GM23338 (cell line): ENCODE measurements at regions not wholly inside any gene's neighbourhood (a gene's known extent, or its start where the extent isn't known, plus 50 kb on each side); places are given as distances from the start of the nearest gene placed in this dataset.

Experiments
- ATAC-seq: fragments of 200-7000 bp; cut with Tn5 transposase; 3 replicates; pipeline ENCODE4 v1.9.1; 2020
- DNase-seq: peaks from one replicate; pipeline ENCODE4 v3.0.0-alpha.2; 2015; ENCODE audit warnings: low spot score
- H2AFZ ChIP-seq: fragments of 200-600 bp; sonication (generic); 2 replicates; pipeline ENCODE4 v1.8.0; 2016; ENCODE audit warnings: antibody characterized with exemption, mild to moderate bottlenecking, moderate library complexity
- H3F3A ChIP-seq: fragments of 200-600 bp; sonication (generic); replicated peaks from 2 replicates; pipeline ENCODE4 v1.8.0; 2017; ENCODE audit warnings: antibody characterized with exemption, mixed run types, low read depth
- H3K27ac ChIP-seq: fragments of 200-600 bp; sonication (generic); 2 replicates; pipeline ENCODE4 v1.6.1; 2016; ENCODE audit warnings: low read depth
- H3K27me3 ChIP-seq: fragments of 200-600 bp; sonication (generic); 2 replicates; pipeline ENCODE4 v1.8.0; 2016; ENCODE audit warnings: mild to moderate bottlenecking, mixed run types, moderate library complexity; ENCODE audit not compliant: insufficient read depth
- H3K36me3 ChIP-seq: fragments of 200-600 bp; sonication (generic); 2 replicates; pipeline ENCODE4 v1.8.0; 2016; ENCODE audit warnings: mild to moderate bottlenecking; ENCODE audit not compliant: insufficient read depth
- H3K4me1 ChIP-seq: fragments of 200-600 bp; sonication (generic); 2 replicates; pipeline ENCODE4 v1.8.0; 2016; ENCODE audit warnings: mild to moderate bottlenecking, moderate library complexity; ENCODE audit not compliant: insufficient read depth
- H3K4me2 ChIP-seq: fragments of 200-600 bp; sonication (generic); 2 replicates; pipeline ENCODE4 v1.7.1; 2017; ENCODE audit warnings: mixed run types
- H3K4me3 ChIP-seq: fragments of 200-600 bp; sonication (generic); 2 replicates; pipeline ENCODE4 v1.6.1; 2016; ENCODE audit warnings: mixed run types
- H3K79me2 ChIP-seq: fragments of 200-600 bp; sonication (generic); replicated peaks from 2 replicates; pipeline ENCODE4 v1.8.0; 2017; ENCODE audit warnings: mild to moderate bottlenecking; ENCODE audit not compliant: insufficient read depth
- H3K9me2 ChIP-seq: fragments of 200-600 bp; sonication (generic); 2 replicates; pipeline ENCODE4 v1.8.0; 2017; ENCODE audit not compliant: insufficient read depth
- H4K20me1 ChIP-seq: fragments of 200-600 bp; sonication (generic); replicated peaks from 2 replicates; pipeline ENCODE4 v1.8.0; 2017; ENCODE audit warnings: mild to moderate bottlenecking; ENCODE audit not compliant: insufficient read depth
- H3K27ac Mint-ChIP-seq: 2 replicates; pipeline ENCODE4 v1.8.0; 2020; ENCODE audit warnings: inconsistent platforms, mild to moderate bottlenecking, moderate library complexity, mixed read lengths
- H3K27me3 Mint-ChIP-seq: 3 replicates; pipeline ENCODE4 v1.8.0; 2022; ENCODE audit warnings: low read depth, mild to moderate bottlenecking, moderate library complexity, mixed read lengths, inconsistent platforms; ENCODE audit not compliant: insufficient read depth, poor library complexity
- H3K36me3 Mint-ChIP-seq: 3 replicates; pipeline ENCODE4 v1.8.0; 2021; ENCODE audit warnings: low read depth, mild to moderate bottlenecking, inconsistent platforms, moderate library complexity, mixed read lengths
- H3K4me1 Mint-ChIP-seq: 3 replicates; pipeline ENCODE4 v1.8.0; 2020; ENCODE audit warnings: mild to moderate bottlenecking, inconsistent platforms, mixed read lengths
- H3K4me3 Mint-ChIP-seq: 3 replicates; pipeline ENCODE4 v1.8.0; 2021; ENCODE audit warnings: moderate library complexity, mild to moderate bottlenecking, inconsistent platforms, mixed read lengths
- H3K9me3 Mint-ChIP-seq: 3 replicates; pipeline ENCODE4 v1.8.0; 2020; ENCODE audit warnings: moderate library complexity, mild to moderate bottlenecking, inconsistent platforms, mixed read lengths
- CREB1 ChIP-seq: fragments of 250-450 bp; sonication (Bioruptor Pico); IDR thresholded peaks from 2 replicates; pipeline ENCODE4 v1.5.0; 2020; ENCODE audit warnings: low read depth, mild to moderate bottlenecking, moderate library complexity
- EZH2 ChIP-seq: fragments of 200-600 bp; sonication (generic); IDR thresholded peaks from one replicate; pipeline ENCODE4 v1.8.0; 2017; ENCODE audit warnings: antibody characterized with exemption, mild to moderate bottlenecking, low read depth; ENCODE audit not compliant: unreplicated experiment
- EZH2phosphoT487 ChIP-seq: fragments of 200-600 bp; sonication (generic); IDR thresholded peaks from one replicate; pipeline ENCODE4 v1.8.1; 2018; ENCODE audit warnings: antibody characterized with exemption; ENCODE audit not compliant: unreplicated experiment
- JUNB ChIP-seq: IDR thresholded peaks from one replicate; pipeline ENCODE4 v1.6.1; 2016; ENCODE audit warnings: antibody characterized with exemption; ENCODE audit not compliant: unreplicated experiment
- NANOG ChIP-seq: IDR thresholded peaks from 2 replicates; pipeline ENCODE4 v1.6.1; 2016; ENCODE audit warnings: antibody characterized with exemption, borderline replicate concordance
- POLR2AphosphoS5 ChIP-seq: IDR thresholded peaks from 2 replicates; pipeline ENCODE4 v1.6.1; 2016; ENCODE audit warnings: antibody characterized with exemption, low read depth
- STAT1 ChIP-seq: IDR thresholded peaks from one replicate; pipeline ENCODE4 v1.6.1; 2016; ENCODE audit warnings: antibody characterized with exemption; ENCODE audit not compliant: unreplicated experiment
- ZNF114 ChIP-seq: fragments of 250-450 bp; sonication (Bioruptor Pico); IDR thresholded peaks from 2 replicates; pipeline ENCODE4 v1.5.0; 2020; ENCODE audit warnings: mild to moderate bottlenecking, moderate library complexity
- ZNF331 ChIP-seq: fragments of 250-450 bp; sonication (Bioruptor Pico); IDR thresholded peaks from 2 replicates; pipeline ENCODE4 v1.5.0; 2020; ENCODE audit warnings: low read depth, mild to moderate bottlenecking, moderate library complexity
- TF ChIP-seq, protein P1 (sequence below): IDR thresholded peaks from one replicate; pipeline ENCODE4 v1.6.1; 2018; ENCODE audit warnings: antibody characterized with exemption; ENCODE audit not compliant: unreplicated experiment
- TF ChIP-seq, protein P2 (sequence below): IDR thresholded peaks from 2 replicates; pipeline ENCODE4 v1.6.1; 2016; ENCODE audit warnings: antibody characterized with exemption
- TF ChIP-seq, protein P3 (sequence below), 2 experiments: fragments of 200-600 bp in 1 of 2; sonication (generic) in 1 of 2; conservative IDR thresholded peaks; 2 replicates each; pipeline versions ENCODE4 v1.5.1 to v1.6.1; 2016 to 2017; ENCODE audit warnings: antibody characterized with exemption in 2 of 2, low read depth in 2 of 2, mild to moderate bottlenecking in 2 of 2, moderate library complexity in 1 of 2
- TF ChIP-seq, protein P4 (sequence below): fragments of 250-450 bp; sonication (Bioruptor Pico); IDR thresholded peaks from 2 replicates; pipeline ENCODE4 v1.5.0; 2020; ENCODE audit warnings: mild to moderate bottlenecking, moderate library complexity

DNA sequence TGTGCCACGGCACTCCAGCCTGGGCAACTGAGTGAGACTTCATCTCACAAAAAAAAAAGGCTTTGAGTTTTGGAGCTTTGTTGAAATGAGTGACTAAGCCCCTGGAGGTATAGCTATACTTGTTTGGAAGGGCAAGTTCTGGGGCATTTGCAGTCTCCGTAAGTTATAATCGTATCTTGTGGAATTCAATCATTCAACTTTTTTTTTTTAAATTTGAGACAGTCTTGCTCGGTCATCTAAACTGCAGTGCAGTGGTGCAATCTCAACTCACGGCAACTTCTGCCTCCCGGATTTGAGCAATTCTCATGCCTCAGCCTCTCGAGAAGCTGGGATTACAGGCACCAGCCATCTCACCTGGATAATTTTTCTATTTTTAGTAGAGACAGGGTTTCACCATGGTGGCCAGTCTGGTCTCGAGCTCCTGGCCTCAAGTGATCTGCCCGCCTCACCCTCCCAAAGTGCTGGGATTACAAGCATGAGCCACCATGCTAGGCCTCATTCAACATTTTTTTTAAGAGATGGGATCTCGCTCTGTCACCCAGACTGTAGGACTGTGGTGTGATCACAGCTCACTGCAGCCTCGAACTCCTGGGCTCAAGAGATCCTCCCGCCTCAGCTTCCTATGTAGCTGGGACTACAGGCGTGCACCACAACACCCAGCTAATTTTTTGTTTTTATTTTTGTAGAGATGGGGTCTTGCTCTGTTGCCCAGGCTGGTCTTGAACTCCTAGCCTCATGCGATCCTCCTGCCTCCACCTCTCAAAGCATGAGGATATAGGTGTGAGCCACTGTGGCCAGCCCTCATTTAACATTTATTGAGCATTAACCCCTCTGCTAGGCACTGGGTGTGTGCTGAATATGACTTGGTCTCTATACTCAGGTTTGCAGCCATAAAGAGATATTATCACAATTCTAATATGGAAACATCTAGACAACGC lies 133.7 kb upstream of the MAP1LC3B2 start:
- Mint-ChIP-seq H3K9me3 (no peaks in the 10 kb centered on the region), H3K36me3 (no peaks in the 10 kb centered on the region), H3K4me3 (no peak overlapping the region; the same call in 2 of the 3 replicates), H3K27ac (no peak overlapping the region), H3K27me3 (peaks cover 24% of the 10 kb centered on the region), H3K4me1 (peaks cover 26% of the 10 kb centered on the region)
- Histone ChIP-seq H3K36me3 (no peaks in the 10 kb centered on the region), H3F3A (peaks cover 12% of the 10 kb centered on the region), H3K27ac (peak overlapping the region; percentile 97), H3K9me2 (peaks cover 7% of the 10 kb centered on the region), H3K79me2 (no peaks in the 10 kb centered on the region), H3K4me1 (peaks cover 12% of the 10 kb centered on the region), H4K20me1 (no peaks in the 10 kb centered on the region), H2AFZ (no peak overlapping the region), H3K27me3 (no peaks in the 10 kb centered on the region), H3K4me3 (0 out of 2 replicates have a peak overlapping the region, but pooled peaks have one; percentile 22), H3K4me2 (peak overlapping the region; percentile 19)
- TF ChIP-seq JUNB = no peak
- no peak for TF ChIP-seq EZH2
- no peak for TF ChIP-seq POLR2AphosphoS5
- TF ChIP-seq, protein P1, sequence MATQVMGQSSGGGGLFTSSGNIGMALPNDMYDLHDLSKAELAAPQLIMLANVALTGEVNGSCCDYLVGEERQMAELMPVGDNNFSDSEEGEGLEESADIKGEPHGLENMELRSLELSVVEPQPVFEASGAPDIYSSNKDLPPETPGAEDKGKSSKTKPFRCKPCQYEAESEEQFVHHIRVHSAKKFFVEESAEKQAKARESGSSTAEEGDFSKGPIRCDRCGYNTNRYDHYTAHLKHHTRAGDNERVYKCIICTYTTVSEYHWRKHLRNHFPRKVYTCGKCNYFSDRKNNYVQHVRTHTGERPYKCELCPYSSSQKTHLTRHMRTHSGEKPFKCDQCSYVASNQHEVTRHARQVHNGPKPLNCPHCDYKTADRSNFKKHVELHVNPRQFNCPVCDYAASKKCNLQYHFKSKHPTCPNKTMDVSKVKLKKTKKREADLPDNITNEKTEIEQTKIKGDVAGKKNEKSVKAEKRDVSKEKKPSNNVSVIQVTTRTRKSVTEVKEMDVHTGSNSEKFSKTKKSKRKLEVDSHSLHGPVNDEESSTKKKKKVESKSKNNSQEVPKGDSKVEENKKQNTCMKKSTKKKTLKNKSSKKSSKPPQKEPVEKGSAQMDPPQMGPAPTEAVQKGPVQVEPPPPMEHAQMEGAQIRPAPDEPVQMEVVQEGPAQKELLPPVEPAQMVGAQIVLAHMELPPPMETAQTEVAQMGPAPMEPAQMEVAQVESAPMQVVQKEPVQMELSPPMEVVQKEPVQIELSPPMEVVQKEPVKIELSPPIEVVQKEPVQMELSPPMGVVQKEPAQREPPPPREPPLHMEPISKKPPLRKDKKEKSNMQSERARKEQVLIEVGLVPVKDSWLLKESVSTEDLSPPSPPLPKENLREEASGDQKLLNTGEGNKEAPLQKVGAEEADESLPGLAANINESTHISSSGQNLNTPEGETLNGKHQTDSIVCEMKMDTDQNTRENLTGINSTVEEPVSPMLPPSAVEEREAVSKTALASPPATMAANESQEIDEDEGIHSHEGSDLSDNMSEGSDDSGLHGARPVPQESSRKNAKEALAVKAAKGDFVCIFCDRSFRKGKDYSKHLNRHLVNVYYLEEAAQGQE = no peak
- TF ChIP-seq, protein P2, sequence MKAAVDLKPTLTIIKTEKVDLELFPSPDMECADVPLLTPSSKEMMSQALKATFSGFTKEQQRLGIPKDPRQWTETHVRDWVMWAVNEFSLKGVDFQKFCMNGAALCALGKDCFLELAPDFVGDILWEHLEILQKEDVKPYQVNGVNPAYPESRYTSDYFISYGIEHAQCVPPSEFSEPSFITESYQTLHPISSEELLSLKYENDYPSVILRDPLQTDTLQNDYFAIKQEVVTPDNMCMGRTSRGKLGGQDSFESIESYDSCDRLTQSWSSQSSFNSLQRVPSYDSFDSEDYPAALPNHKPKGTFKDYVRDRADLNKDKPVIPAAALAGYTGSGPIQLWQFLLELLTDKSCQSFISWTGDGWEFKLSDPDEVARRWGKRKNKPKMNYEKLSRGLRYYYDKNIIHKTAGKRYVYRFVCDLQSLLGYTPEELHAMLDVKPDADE = no peak
- TF ChIP-seq CREB1 (CRISPR knock-in tag) = no peak
- TF ChIP-seq NANOG = no peak
- TF ChIP-seq, protein P3, sequence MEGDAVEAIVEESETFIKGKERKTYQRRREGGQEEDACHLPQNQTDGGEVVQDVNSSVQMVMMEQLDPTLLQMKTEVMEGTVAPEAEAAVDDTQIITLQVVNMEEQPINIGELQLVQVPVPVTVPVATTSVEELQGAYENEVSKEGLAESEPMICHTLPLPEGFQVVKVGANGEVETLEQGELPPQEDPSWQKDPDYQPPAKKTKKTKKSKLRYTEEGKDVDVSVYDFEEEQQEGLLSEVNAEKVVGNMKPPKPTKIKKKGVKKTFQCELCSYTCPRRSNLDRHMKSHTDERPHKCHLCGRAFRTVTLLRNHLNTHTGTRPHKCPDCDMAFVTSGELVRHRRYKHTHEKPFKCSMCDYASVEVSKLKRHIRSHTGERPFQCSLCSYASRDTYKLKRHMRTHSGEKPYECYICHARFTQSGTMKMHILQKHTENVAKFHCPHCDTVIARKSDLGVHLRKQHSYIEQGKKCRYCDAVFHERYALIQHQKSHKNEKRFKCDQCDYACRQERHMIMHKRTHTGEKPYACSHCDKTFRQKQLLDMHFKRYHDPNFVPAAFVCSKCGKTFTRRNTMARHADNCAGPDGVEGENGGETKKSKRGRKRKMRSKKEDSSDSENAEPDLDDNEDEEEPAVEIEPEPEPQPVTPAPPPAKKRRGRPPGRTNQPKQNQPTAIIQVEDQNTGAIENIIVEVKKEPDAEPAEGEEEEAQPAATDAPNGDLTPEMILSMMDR (conservative IDR thresholded peaks at IDR 0.05; ENCODE audit: low read depth in 2 of 2) = no peak
- TF ChIP-seq EZH2phosphoT487 = no peak
- TF ChIP-seq ZNF331 (CRISPR knock-in tag) = no peak
- no peak for TF ChIP-seq STAT1
- TF ChIP-seq, protein P4, sequence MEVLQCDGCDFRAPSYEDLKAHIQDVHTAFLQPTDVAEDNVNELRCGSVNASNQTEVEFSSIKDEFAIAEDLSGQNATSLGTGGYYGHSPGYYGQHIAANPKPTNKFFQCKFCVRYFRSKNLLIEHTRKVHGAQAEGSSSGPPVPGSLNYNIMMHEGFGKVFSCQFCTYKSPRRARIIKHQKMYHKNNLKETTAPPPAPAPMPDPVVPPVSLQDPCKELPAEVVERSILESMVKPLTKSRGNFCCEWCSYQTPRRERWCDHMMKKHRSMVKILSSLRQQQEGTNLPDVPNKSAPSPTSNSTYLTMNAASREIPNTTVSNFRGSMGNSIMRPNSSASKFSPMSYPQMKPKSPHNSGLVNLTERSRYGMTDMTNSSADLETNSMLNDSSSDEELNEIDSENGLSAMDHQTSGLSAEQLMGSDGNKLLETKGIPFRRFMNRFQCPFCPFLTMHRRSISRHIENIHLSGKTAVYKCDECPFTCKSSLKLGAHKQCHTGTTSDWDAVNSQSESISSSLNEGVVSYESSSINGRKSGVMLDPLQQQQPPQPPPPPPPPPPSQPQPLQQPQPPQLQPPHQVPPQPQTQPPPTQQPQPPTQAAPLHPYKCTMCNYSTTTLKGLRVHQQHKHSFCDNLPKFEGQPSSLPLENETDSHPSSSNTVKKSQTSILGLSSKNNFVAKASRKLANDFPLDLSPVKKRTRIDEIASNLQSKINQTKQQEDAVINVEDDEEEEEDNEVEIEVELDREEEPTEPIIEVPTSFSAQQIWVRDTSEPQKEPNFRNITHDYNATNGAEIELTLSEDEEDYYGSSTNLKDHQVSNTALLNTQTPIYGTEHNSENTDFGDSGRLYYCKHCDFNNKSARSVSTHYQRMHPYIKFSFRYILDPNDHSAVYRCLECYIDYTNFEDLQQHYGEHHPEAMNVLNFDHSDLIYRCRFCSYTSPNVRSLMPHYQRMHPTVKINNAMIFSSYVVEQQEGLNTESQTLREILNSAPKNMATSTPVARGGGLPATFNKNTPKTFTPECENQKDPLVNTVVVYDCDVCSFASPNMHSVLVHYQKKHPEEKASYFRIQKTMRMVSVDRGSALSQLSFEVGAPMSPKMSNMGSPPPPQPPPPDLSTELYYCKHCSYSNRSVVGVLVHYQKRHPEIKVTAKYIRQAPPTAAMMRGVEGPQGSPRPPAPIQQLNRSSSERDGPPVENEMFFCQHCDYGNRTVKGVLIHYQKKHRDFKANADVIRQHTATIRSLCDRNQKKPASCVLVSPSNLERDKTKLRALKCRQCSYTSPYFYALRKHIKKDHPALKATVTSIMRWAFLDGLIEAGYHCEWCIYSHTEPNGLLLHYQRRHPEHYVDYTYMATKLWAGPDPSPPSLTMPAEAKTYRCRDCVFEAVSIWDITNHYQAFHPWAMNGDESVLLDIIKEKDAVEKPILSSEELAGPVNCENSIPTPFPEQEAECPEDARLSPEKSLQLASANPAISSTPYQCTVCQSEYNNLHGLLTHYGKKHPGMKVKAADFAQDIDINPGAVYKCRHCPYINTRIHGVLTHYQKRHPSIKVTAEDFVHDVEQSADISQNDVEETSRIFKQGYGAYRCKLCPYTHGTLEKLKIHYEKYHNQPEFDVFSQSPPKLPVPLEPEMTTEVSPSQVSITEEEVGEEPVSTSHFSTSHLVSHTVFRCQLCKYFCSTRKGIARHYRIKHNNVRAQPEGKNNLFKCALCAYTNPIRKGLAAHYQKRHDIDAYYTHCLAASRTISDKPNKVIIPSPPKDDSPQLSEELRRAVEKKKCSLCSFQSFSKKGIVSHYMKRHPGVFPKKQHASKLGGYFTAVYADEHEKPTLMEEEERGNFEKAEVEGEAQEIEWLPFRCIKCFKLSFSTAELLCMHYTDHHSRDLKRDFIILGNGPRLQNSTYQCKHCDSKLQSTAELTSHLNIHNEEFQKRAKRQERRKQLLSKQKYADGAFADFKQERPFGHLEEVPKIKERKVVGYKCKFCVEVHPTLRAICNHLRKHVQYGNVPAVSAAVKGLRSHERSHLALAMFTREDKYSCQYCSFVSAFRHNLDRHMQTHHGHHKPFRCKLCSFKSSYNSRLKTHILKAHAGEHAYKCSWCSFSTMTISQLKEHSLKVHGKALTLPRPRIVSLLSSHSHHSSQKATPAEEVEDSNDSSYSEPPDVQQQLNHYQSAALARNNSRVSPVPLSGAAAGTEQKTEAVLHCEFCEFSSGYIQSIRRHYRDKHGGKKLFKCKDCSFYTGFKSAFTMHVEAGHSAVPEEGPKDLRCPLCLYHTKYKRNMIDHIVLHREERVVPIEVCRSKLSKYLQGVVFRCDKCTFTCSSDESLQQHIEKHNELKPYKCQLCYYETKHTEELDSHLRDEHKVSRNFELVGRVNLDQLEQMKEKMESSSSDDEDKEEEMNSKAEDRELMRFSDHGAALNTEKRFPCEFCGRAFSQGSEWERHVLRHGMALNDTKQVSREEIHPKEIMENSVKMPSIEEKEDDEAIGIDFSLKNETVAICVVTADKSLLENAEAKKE (CRISPR knock-in tag) = no peak
- TF ChIP-seq ZNF114 (CRISPR knock-in tag) = no peak
- DNase-seq (no peak), ATAC-seq (no peak)
